Osteocyte (in vitro differentiated cells): ENCODE measurements at regions not wholly inside any gene's neighbourhood (a gene's known extent, or its start where the extent isn't known, plus 50 kb on each side); places are given as distances from the start of the nearest gene placed in this dataset.

Experiments used
- DNase-seq: peaks from one replicate; pipeline ENCODE4 v3.0.0; 2021; ENCODE audit warnings: mixed read lengths; ENCODE audit not compliant: unreplicated experiment; ENCODE audit errors: extremely low spot score
- H3K27ac Mint-ChIP-seq: one replicate; pipeline ENCODE4 v1.8.0; 2021; ENCODE audit warnings: mild to moderate bottlenecking, mixed read lengths; ENCODE audit not compliant: unreplicated experiment
- H3K27me3 Mint-ChIP-seq: one replicate; pipeline ENCODE4 v1.8.0; 2021; ENCODE audit warnings: mixed read lengths; ENCODE audit not compliant: unreplicated experiment
- H3K36me3 Mint-ChIP-seq: one replicate; pipeline ENCODE4 v1.8.0; 2021; ENCODE audit warnings: mixed read lengths; ENCODE audit not compliant: unreplicated experiment
- H3K4me1 Mint-ChIP-seq: one replicate; pipeline ENCODE4 v1.8.0; 2021; ENCODE audit warnings: mixed read lengths; ENCODE audit not compliant: unreplicated experiment
- H3K4me3 Mint-ChIP-seq: one replicate; pipeline ENCODE4 v1.8.0; 2021; ENCODE audit warnings: mild to moderate bottlenecking, moderate library complexity, mixed read lengths; ENCODE audit not compliant: unreplicated experiment
- H3K9me3 Mint-ChIP-seq: one replicate; pipeline ENCODE4 v1.8.0; 2021; ENCODE audit warnings: mixed read lengths; ENCODE audit not compliant: unreplicated experiment
- TF ChIP-seq, protein P1 (sequence below): fragments of 200-600 bp; sonication (generic); IDR thresholded peaks from 2 replicates; pipeline ENCODE4 v1.5.0; 2021; ENCODE audit warnings: antibody characterized with exemption, mild to moderate bottlenecking, moderate library complexity

DNA sequence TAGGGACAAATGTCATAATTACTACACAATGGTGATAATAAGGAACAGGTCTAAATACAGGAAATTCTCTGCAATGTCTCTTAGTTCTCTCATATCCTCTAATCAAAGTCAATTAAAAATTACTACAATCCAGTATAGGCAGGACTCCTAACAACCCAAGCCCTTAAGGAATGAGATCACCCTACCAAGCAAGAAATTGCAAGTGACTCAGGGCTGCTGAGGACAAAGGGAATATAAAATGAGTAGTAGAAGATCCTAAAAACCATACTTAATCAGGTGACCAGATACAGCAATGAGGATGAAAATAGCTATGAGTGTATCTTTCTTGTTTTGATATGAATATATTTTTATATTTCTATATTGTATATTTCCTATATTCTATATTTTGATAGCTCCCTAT, 250.0 kb upstream of the DCC start:
- no peak for DNase-seq
- no peaks in the 10 kb centered on the region for H3K27me3 Mint-ChIP-seq
- no peak overlapping the region for H3K27ac Mint-ChIP-seq
- peaks cover 22% of the 10 kb centered on the region for H3K9me3 Mint-ChIP-seq
- H3K4me3 Mint-ChIP-seq = no peak overlapping the region
- H3K4me1 Mint-ChIP-seq = no peaks in the 10 kb centered on the region
- TF ChIP-seq, protein P1, sequence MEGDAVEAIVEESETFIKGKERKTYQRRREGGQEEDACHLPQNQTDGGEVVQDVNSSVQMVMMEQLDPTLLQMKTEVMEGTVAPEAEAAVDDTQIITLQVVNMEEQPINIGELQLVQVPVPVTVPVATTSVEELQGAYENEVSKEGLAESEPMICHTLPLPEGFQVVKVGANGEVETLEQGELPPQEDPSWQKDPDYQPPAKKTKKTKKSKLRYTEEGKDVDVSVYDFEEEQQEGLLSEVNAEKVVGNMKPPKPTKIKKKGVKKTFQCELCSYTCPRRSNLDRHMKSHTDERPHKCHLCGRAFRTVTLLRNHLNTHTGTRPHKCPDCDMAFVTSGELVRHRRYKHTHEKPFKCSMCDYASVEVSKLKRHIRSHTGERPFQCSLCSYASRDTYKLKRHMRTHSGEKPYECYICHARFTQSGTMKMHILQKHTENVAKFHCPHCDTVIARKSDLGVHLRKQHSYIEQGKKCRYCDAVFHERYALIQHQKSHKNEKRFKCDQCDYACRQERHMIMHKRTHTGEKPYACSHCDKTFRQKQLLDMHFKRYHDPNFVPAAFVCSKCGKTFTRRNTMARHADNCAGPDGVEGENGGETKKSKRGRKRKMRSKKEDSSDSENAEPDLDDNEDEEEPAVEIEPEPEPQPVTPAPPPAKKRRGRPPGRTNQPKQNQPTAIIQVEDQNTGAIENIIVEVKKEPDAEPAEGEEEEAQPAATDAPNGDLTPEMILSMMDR = no peak
- no peaks in the 10 kb centered on the region for H3K36me3 Mint-ChIP-seq

DNA sequence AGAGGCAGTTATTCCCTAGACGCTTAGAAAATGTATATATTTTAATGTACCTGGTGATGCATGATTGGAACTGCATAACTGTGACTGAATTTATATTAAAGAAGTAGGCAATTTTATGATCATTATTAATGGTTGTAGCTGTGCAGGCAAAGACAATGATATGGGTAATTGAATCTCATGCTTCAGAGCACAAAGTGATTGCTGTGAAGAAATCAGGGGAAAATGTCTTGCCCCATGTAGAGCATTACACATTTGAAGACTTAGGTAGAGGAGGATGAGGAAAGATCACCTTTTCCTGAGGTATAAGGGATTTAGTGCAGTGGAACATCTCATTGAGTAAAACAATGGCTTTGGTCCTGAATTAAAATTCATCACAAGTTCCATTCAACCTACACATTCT, 246.8 kb upstream of the DCC start:
- Mint-ChIP-seq H3K27ac (no peak overlapping the region), H3K27me3 (no peaks in the 10 kb centered on the region), H3K4me3 (no peak overlapping the region), H3K9me3 (peaks cover 21% of the 10 kb centered on the region), H3K4me1 (no peaks in the 10 kb centered on the region), H3K36me3 (no peaks in the 10 kb centered on the region)
- no peak for DNase-seq
- TF ChIP-seq, protein P1 = no peak

- DNase-seq = no peak
- Mint-ChIP-seq H3K4me3 (no peak overlapping the region), H3K36me3 (no peaks in the 10 kb centered on the region), H3K27ac (no peak overlapping the region), H3K4me1 (no peaks in the 10 kb centered on the region), H3K9me3 (peaks cover 20% of the 10 kb centered on the region), H3K27me3 (no peaks in the 10 kb centered on the region)
- TF ChIP-seq, protein P1 = no peak
Measured at GRCh38 chr18:52118684-52119083, 221.3 kb upstream of the DCC start.

- H3K27me3 Mint-ChIP-seq = no peaks in the 10 kb centered on the region
- H3K9me3 Mint-ChIP-seq = peaks cover 20% of the 10 kb centered on the region
- no peaks in the 10 kb centered on the region for H3K4me1 Mint-ChIP-seq
- no peaks in the 10 kb centered on the region for H3K36me3 Mint-ChIP-seq
- TF ChIP-seq, protein P1 = no peak
- H3K4me3 Mint-ChIP-seq = no peak overlapping the region
- DNase-seq = no peak
- H3K27ac Mint-ChIP-seq = no peak overlapping the region
Measured at GRCh38 chr18:52130624-52131301, 209.2 kb upstream of the DCC start.

DNA sequence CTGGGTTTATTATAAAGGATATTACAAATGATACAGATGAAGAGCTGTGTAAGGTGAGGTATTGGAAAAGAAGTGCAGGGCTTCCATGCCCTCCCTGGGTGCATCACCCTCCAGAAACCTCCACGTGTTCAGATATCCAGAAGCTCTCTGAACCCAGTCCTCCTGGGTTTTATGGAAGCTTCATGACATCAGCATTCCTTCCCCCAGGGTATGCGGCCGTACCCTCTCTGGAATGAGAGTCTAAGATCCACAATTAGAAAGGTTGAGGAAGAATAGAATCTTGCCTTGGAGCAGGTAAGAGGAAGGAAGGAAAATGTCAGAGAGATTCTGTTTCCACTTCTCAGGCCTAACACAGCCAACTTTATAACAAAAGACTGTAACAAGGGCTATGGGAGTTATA, 208.2 kb upstream of the DCC start:
- Mint-ChIP-seq H3K9me3 (peaks cover 31% of the 10 kb centered on the region), H3K36me3 (no peaks in the 10 kb centered on the region), H3K27ac (no peak overlapping the region), H3K4me3 (no peak overlapping the region), H3K4me1 (no peaks in the 10 kb centered on the region), H3K27me3 (no peaks in the 10 kb centered on the region)
- TF ChIP-seq, protein P1 = no peak
- DNase-seq = no peak
